ENCODE measurements at regions not wholly inside any gene's neighbourhood (a gene's known extent, or its start where the extent isn't known, plus 50 kb on each side); places are given as distances from the start of the nearest gene placed in this dataset.
"Not testable (repeated sequence)": the region's sequence is repeated elsewhere in the genome, so short reads cannot be mapped to it uniquely, and the experiment has no call there.

DNA sequence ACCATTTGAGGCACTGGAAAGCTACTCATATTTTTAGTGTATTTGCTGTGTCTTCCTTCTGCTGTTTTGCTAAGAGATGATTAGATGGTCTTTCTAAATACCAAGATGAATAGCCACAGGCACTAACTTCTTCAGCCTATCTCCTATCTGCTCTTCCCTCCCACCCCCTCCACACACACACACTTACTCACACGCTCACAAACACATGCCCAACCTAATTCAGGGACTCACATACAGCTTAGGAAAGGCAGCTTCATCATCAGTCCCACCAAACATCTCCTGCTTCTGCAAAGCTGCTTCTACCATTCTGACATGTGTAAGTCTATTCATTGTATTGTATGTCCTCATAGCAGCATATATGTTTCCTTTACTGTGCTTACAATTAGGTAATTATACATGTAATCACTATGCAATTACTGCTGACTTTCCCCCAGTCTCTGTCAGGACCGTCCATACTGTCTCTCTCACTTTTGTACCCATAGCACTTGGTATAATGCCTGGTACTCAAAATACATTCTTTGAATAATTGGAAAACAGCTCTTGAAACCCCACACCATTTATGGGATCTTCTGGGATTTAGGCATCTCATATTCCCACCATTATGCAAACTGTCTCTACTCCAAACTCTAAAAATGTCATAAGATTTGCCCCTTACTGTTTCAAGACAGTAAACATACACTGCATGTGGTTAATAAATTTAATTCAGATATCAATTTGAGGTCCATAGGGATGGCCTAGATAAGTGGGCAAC is 83.3 kb upstream of the HIF1A start:
- H3K4me3 ChIP-seq: no peak overlapping the region
- ATAC-seq: no peak
- WGBS, 4 donors: 91 to 95% (median 93%) methylated on average over 2 of the region's 2 CpGs
- no peak overlapping the region for H3K27ac ChIP-seq
- no peaks in the 10 kb centered on the region for H3K36me3 ChIP-seq
- H3K9me3 ChIP-seq: no peaks in the 10 kb centered on the region
- TF ChIP-seq, protein P1, sequence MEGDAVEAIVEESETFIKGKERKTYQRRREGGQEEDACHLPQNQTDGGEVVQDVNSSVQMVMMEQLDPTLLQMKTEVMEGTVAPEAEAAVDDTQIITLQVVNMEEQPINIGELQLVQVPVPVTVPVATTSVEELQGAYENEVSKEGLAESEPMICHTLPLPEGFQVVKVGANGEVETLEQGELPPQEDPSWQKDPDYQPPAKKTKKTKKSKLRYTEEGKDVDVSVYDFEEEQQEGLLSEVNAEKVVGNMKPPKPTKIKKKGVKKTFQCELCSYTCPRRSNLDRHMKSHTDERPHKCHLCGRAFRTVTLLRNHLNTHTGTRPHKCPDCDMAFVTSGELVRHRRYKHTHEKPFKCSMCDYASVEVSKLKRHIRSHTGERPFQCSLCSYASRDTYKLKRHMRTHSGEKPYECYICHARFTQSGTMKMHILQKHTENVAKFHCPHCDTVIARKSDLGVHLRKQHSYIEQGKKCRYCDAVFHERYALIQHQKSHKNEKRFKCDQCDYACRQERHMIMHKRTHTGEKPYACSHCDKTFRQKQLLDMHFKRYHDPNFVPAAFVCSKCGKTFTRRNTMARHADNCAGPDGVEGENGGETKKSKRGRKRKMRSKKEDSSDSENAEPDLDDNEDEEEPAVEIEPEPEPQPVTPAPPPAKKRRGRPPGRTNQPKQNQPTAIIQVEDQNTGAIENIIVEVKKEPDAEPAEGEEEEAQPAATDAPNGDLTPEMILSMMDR (IDR thresholded peaks at IDR 0.05): no peak
- TF ChIP-seq POLR2A (IDR thresholded peaks at IDR 0.05): no peak
- no peaks in the 10 kb centered on the region for H3K27me3 ChIP-seq
- no peak for DNase-seq
- H3K4me1 ChIP-seq: peaks cover 0 to 30% (median 18%) of the 10 kb centered on the region in 12 donors
- intact Hi-C loops (cut with DNase I): no loop called here

DNA sequence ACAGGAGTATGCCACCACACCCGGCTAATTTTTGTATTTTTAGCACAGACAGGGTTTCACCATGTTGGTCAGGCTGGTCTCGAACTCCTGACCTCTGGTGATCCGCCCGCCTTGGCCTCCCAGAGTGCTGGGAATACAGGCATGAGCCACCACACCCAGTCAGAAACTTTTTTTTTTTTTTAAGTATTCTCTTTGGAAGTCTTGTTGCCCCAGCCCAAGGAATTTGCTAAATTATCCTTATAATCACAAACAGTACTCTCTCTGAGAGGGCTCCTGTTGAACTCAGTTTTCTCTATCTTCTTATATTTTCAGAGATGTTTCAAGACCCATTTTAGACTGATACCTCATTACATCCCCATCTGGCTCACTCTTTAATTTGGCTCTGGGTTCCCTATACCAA is 82.3 kb upstream of the HIF1A start:
- H3K9me3 ChIP-seq; DNase-seq; H3K27ac ChIP-seq; intact Hi-C loops (cut with DNase I); H3K27me3 ChIP-seq; ATAC-seq; H3K36me3 ChIP-seq; H3K4me3 ChIP-seq: not testable (repeated sequence)
- 96 to 100% (median 97%) methylated on average over 4 of the region's 4 CpGs for WGBS, 4 donors
- H3K4me1 ChIP-seq: peaks cover 0 to 32% (median 18%) of the 10 kb centered on the region in 12 donors

DNA sequence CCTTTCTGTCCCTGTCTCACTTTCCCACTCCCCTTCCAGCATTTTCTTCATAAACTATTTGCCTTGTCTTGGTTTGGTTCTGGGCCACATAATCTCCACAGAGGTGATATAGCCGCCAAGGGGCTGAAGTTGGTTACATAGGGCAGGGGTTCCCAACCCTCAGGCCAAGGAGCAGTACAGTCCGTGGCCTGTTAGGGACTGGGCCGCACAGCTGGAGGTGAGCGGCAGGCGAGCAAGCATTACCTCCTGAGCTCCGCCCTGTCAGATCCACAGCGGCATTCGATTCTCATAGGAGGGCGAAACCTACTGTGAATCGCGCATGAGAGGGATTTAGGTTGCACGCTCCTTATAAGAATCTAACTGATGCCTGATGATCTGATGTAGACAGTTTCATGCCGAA is 80.6 kb upstream of the HIF1A start:
- TF ChIP-seq, protein P1 (IDR thresholded peaks at IDR 0.05): no peak
- no peak for TF ChIP-seq POLR2A (IDR thresholded peaks at IDR 0.05)
- DNase-seq: no peak
- H3K9me3 ChIP-seq: no peaks in the 10 kb centered on the region
- no peaks in the 10 kb centered on the region for H3K36me3 ChIP-seq
- H3K4me3 ChIP-seq: no peak overlapping the region
- ATAC-seq: no peak
- whole genome bisulfite sequencing, 4 donors: 97 to 99% (median 98%) methylated on average over 13 of the region's 13 CpGs
- H3K27me3 ChIP-seq: no peaks in the 10 kb centered on the region
- intact Hi-C loops (cut with DNase I): no loop called here
- peaks cover 0 to 25% (median 4%) of the 10 kb centered on the region in 12 donors for H3K4me1 ChIP-seq
- no peak overlapping the region for H3K27ac ChIP-seq

DNA sequence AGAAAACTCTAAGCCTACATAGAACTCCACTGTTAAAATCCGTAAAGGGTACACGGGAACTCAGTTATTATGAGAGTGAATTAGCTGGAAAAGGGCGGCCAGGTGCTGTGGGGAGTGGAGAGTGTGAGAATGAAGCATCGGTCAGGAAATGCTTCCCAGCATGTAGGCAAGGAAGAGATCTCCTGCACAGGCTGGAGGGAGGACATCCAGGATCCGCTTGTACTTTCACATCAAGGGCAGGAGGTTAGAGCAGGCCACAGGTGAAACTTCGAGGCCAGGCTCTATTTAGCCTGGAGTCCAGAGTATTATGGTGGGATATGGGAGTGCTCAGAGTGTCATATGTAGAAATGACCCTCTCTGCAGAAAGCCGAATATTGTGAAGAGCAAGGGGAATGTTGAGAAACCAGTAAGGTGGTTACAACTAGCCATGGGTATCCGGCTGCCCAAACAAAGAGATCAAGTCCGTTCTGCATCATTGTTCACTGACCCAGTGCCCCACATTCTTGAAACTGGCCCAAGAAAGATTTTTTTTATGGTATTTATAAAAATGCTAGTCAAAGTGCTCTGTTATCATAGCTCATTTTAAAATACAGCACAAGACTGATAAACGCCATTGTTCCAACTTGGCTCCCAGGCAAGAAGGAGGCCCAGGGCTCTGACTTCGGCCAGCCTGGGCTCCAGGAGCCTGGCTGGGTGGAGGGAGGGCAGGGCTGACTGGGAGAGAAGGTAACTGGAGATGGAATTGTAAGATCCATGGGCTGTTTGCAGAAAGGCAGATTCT is 79.4 kb upstream of the HIF1A start:
- Histone ChIP-seq H3K4me1 (peaks cover 0 to 30% (median 2%) of the 10 kb centered on the region in 12 donors), H3K27ac (no peak overlapping the region), H3K36me3 (no peaks in the 10 kb centered on the region), H3K27me3 (no peaks in the 10 kb centered on the region), H3K4me3 (no peak overlapping the region), H3K9me3 (no peaks in the 10 kb centered on the region)
- ATAC-seq (peak in 3 of 4 donors; percentile 12 to 33 (median 26)), DNase-seq (no peak)
- intact Hi-C loops (cut with DNase I): no loop called here
- TF ChIP-seq, protein P1 (IDR thresholded peaks at IDR 0.05): no peak
- TF ChIP-seq POLR2A (IDR thresholded peaks at IDR 0.05): no peak
- WGBS, 4 donors: 71 to 73% (median 72%) methylated on average over 11 of the region's 11 CpGs
